ENCODE measurements at regions not wholly inside any gene's neighbourhood (a gene's known extent, or its start where the extent isn't known, plus 50 kb on each side); places are given as distances from the start of the nearest gene placed in this dataset.

DNA sequence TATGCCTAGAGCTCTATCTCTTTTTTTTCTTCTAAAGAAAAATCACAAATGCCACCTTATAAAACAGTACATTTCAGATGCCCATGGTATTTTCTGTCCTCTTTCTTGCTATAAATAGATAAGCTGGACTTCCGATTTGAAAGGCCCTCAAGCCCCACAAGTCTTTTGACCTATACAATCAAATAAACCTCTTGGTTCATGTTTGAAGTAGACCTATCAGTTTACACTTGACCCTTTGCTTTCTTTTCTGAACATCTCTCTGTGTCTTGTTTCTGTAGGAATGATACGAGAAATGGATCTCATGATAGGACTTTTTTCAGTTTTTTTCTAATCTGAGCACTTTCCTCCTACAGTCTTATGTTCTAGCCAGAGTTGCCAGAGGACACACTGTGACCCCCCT, 327.2 kb downstream of the SOX9 start:
- TF ChIP-seq, protein P1, sequence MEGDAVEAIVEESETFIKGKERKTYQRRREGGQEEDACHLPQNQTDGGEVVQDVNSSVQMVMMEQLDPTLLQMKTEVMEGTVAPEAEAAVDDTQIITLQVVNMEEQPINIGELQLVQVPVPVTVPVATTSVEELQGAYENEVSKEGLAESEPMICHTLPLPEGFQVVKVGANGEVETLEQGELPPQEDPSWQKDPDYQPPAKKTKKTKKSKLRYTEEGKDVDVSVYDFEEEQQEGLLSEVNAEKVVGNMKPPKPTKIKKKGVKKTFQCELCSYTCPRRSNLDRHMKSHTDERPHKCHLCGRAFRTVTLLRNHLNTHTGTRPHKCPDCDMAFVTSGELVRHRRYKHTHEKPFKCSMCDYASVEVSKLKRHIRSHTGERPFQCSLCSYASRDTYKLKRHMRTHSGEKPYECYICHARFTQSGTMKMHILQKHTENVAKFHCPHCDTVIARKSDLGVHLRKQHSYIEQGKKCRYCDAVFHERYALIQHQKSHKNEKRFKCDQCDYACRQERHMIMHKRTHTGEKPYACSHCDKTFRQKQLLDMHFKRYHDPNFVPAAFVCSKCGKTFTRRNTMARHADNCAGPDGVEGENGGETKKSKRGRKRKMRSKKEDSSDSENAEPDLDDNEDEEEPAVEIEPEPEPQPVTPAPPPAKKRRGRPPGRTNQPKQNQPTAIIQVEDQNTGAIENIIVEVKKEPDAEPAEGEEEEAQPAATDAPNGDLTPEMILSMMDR (IDR thresholded peaks at IDR 0.05) = no peak
- TF ChIP-seq POLR2A (IDR thresholded peaks at IDR 0.05) = no peak

All from testis (tissue), 2 donors.